ENCODE measurements at regions not wholly inside any gene's neighbourhood (a gene's known extent, or its start where the extent isn't known, plus 50 kb on each side); places are given as distances from the start of the nearest gene placed in this dataset.

DNA sequence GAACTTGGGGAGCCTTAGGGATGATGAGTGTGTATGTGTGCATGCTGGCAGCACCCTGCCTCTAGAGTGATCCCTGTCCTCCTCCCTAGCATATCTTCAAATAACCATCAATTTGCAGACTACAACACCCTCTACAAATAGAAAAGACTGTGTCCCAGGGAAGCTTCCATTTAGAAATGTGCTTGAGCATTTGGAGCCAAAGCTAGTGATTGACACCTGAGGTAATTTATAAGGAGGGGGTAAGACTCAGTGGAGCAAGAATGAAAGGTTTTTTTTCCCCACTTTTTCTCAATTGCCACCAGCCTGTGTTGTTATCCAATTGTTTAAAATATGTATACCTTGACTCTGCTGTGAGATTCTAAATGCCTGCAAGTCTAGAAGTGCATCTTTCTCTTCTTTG lies 286.0 kb upstream of the SLC14A2 start:
- TF ChIP-seq, protein P1, sequence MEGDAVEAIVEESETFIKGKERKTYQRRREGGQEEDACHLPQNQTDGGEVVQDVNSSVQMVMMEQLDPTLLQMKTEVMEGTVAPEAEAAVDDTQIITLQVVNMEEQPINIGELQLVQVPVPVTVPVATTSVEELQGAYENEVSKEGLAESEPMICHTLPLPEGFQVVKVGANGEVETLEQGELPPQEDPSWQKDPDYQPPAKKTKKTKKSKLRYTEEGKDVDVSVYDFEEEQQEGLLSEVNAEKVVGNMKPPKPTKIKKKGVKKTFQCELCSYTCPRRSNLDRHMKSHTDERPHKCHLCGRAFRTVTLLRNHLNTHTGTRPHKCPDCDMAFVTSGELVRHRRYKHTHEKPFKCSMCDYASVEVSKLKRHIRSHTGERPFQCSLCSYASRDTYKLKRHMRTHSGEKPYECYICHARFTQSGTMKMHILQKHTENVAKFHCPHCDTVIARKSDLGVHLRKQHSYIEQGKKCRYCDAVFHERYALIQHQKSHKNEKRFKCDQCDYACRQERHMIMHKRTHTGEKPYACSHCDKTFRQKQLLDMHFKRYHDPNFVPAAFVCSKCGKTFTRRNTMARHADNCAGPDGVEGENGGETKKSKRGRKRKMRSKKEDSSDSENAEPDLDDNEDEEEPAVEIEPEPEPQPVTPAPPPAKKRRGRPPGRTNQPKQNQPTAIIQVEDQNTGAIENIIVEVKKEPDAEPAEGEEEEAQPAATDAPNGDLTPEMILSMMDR (CRISPR knock-in tag; IDR thresholded peaks at IDR 0.05): no peak
- no peak for TF ChIP-seq ZNF841 (CRISPR knock-in tag; IDR thresholded peaks at IDR 0.05; ENCODE audit: borderline replicate concordance)
